GM12873 (cell line): ENCODE measurements at regions not wholly inside any gene's neighbourhood (a gene's known extent, or its start where the extent isn't known, plus 50 kb on each side); places are given as distances from the start of the nearest gene placed in this dataset.

Experiments
- TF ChIP-seq, protein P1 (sequence below): IDR thresholded peaks from 2 replicates; pipeline ENCODE4 v1.5.1; 2012; ENCODE audit warnings: low read depth, mild to moderate bottlenecking, moderate library complexity, low read length, control low read depth; ENCODE audit not compliant: insufficient read depth; ENCODE audit errors: missing control alignments

DNA sequence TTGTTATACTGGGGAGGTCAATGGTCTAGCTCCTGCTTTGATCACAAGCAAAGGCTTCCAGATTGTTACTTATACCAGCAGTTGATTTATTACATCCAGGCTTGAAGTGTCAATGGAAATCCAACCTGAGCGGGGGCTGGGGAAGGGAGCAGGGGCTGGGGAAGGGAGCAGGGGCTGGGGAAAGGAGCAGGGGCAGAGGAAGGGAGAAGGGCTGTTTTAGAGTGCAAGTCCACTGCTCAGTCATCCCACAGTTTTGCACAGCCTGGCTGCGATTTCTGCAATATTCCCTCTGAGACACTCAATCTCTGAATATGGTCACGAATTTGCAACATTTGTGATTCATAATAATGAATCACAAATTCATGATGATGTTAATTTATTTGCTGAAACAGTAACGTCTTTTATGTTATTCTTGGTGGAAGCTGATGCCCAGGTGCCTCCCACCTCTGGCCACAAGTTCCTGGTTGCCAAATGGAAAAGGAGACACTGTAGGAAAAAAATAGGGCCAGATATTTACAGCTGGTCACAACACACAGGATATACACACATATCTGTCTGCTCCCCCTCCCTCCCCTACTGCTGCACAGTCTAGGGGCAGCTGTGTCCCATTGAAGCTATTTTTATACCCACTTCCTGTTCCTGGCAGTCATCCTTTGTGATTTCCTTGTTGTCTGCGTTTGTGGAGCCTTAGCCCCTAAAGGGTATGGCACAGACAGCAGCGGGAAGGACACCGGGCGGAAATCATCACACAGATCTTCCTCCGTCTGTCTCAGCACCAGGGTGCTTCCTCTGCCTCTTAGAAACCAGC is 325.1 kb downstream of the GADD45G start:
- TF ChIP-seq, protein P1, sequence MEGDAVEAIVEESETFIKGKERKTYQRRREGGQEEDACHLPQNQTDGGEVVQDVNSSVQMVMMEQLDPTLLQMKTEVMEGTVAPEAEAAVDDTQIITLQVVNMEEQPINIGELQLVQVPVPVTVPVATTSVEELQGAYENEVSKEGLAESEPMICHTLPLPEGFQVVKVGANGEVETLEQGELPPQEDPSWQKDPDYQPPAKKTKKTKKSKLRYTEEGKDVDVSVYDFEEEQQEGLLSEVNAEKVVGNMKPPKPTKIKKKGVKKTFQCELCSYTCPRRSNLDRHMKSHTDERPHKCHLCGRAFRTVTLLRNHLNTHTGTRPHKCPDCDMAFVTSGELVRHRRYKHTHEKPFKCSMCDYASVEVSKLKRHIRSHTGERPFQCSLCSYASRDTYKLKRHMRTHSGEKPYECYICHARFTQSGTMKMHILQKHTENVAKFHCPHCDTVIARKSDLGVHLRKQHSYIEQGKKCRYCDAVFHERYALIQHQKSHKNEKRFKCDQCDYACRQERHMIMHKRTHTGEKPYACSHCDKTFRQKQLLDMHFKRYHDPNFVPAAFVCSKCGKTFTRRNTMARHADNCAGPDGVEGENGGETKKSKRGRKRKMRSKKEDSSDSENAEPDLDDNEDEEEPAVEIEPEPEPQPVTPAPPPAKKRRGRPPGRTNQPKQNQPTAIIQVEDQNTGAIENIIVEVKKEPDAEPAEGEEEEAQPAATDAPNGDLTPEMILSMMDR: no peak

DNA sequence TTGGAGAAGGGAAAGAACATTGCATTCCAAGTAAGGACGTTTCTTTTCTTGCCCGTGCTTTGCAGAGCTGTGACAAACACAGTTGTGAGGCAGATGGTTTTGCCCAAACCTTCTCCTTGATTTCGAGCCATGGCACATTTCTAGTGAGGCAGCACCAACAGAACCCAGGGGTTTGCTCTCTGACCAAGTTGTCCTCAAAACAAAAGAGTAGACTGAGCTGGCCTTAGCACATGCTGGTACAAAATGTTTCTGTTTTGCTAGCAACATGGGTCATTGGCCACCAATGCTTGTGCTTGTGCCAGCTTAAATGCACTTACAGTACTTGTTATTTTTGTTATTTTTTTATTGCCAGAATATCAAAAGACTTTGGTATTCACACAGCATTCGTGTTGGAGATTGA is 328.8 kb downstream of the GADD45G start:
- TF ChIP-seq, protein P1: no peak

DNA sequence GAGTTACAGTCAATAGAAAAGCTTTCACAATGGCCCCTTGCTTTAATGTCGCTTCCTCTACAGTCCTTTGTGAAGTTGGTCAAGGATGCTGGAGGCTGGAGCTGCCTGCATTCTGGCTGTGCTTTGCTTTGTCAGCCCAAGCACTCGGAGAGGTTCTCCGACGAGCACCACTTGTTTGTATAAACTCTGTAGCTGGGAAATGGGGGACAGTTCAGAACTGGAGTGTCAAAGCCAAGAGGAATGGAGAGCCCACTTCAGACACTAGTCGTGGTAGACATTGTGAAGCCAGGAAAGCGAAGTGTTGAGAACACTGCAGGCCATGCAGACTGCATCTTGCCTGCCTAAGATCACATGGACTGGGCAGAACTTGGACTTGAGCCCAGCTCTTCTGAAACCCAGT is 330.3 kb downstream of the GADD45G start:
- TF ChIP-seq, protein P1: no peak

DNA sequence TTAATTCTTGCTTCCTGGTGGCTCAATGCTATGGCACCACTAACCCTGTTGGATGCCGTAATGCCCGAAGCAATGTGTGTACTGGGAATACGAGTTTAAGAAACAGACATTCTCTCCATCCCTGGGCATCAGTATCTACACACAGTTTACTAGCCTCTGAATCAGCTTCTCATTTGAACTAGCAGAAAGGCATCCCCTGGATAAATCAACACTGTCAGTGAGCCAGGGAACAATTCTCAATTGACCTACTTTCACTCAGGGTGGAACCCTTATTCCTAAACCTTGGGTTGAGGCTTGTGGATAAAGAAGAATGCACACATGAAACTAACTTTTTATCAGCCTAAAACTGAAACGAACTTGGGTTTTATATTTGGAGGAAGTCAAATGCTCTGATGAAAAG is 331.0 kb downstream of the GADD45G start:
- TF ChIP-seq, protein P1: no peak

DNA sequence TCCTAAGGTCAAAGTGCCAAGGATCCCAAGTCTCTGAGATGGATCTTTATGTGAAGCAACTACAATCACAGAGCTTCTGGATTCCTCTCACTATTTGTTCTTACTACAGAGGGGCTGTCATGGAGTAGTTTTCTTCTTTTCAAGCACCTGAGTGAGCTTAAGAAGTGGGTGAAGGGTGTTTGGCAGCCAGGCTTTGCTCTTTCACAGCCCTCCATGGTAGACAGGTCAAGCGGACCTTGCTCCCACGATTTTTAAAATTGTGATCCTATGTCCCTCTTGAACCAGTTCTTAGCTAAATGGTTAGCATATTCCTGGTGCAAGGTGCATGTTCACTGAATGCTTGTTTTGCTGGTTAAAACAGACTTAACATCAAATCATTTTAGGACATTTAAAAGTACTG is 332.2 kb downstream of the GADD45G start:
- TF ChIP-seq, protein P1: no peak

DNA sequence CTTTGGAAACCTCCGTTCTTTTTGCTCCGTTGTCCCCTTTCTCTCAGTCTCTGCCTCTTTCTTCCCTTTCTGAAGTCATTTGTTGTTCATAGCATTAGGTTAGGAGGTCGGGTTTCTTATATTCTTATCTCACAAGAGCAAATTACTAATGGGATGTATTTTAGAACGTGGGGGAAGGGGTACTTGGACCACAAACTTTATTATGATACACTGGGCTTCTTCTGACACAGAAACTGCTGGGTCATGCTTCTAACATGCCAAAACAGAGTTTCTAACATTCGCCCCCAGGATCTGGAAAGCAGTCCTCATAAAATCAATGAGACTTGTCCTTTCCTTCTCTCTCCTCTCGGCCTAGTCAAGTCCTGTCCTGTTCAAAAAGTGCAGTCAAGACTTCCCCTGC is 334.4 kb downstream of the GADD45G start:
- TF ChIP-seq, protein P1: no peak

DNA sequence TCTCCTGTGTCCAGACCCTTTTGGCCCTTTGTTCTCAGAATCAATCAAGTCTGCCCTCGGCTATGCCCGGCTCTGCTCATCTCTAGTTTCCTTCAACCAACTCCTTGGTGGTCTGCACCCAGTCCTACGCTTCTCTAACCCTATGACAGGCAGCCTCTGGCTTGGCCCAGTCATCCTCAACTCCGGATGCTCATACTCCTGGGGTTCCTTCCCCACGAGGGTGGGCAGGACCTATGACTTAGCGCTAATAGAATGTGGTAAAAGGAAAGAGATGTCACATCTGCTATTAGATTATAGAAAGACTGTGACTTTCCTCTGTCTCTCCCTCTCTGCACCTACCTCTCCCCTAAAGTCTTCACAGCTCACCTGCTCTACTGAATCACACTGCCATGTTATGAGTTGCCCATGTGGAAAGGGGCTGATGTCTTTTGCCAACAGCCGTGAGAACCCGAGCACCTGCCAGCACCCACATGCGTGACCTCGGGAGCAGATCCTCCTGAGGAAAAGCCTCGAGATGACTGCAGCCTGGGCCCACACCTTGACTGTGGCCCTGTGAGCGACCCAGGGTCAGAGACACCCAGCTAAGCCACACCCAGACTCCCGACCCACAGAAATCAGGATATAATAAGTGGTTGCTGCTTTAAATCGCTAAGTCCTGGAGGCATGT is 334.9 kb downstream of the GADD45G start:
- TF ChIP-seq, protein P1: no peak
